Pancreas (tissue), 10 donors: ENCODE measurements at regions not wholly inside any gene's neighbourhood (a gene's known extent, or its start where the extent isn't known, plus 50 kb on each side); places are given as distances from the start of the nearest gene placed in this dataset.

Experiments used
- ATAC-seq, 4 donors: fragments of 200-7000 bp; cut with Tn5 transposase; one replicate each; pipeline versions ENCODE4 v1.8.0 to v1.9.1; 2020; ENCODE audit warnings: mild to moderate bottlenecking in 4 of 4, moderate library complexity in 4 of 4
- DNase-seq, 6 donors: peaks; one replicate each; pipeline ENCODE4 v3.0.0-alpha.2; 2020
- FAIRE-seq: peaks from 2 replicates; lab custom pipeline; 2012; peaks lifted over from hg19 to GRCh38; lab: Jason Lieb, UNC
- H3K27ac ChIP-seq, 4 donors: fragments of 200-600 bp; sonication (generic); 1 replicate in 3 of 4; 2 replicates in 1 of 4; pipeline versions ENCODE4 v1.5.0 to v1.8.0; 2020
- H3K27me3 ChIP-seq, 4 donors: fragments of 200-600 bp; one replicate each; pipeline ENCODE4 v1.8.0; 2021
- H3K36me3 ChIP-seq, 3 donors: fragments of 200-600 bp; sonication (generic) in 1 of 3; one replicate each; pipeline versions ENCODE4 v1.5.0 to v1.8.0; 2020 to 2021
- H3K4me1 ChIP-seq, 3 donors: fragments of 200-600 bp; one replicate each; pipeline ENCODE4 v1.8.0; 2021
- H3K4me3 ChIP-seq, 4 donors: fragments of 200-600 bp; sonication (generic) in 2 of 4; one replicate each; pipeline versions ENCODE4 v1.5.0 to v1.8.0; 2020 to 2021
- H3K9me3 ChIP-seq, 4 donors: fragments of 200-600 bp; one replicate each; pipeline ENCODE4 v1.8.0; 2021
- CTCF ChIP-seq, 4 donors: fragments of 200-600 bp; sonication (generic) in 3 of 4; IDR thresholded peaks; one replicate each; pipeline versions ENCODE4 v1.5.0 to v1.8.0; 2021; ENCODE audit warnings: antibody characterized with exemption in 4 of 4
- WGBS, 2 donors: extraction: QIAGEN DNeasy Blood & Tissue Kit; methylation state at CpG; one replicate each; pipeline ENCODE4 v1.1.7; 2013; 5-methylcytosine and 5-hydroxymethylcytosine counted together
- intact Hi-C, 3 donors: fragments of 100-400 bp; cut with DNase I; formaldehyde crosslinking; loops; one replicate each; pipeline versions ENCODE4 v1.11.1 to v1.14.2; 2022
- donor health status: healthy with polysubstance abuse.
- donor health status: DM: no; HTN: no; CAD: no; lungs with moderate emphysema.
- donor health status: DM: no; HTN: no; CAD: no.
- donor health status: control.
- donor health status: control.
- donor health status: Bipolar disorder and iron deficiency.
- donor health status: DM: yes; HTN: yes; CAD: no.
- donor health status: DM: no; HTN: no; CAD: no.
- donor health status: DM: no; HTN: no; CAD: no.
- donor health status: DM: yes; HTN: yes; CAD: no.

- H3K4me1 ChIP-seq: no peaks in the 10 kb centered on the region
- H3K36me3 ChIP-seq: no peaks in the 10 kb centered on the region
- 64 to 67% methylated on average over 7 of the region's 7 CpGs for WGBS, 2 donors
- H3K27me3 ChIP-seq: no peaks in the 10 kb centered on the region
- no peaks in the 10 kb centered on the region for H3K9me3 ChIP-seq
- intact Hi-C loops: no loop called here
- ATAC-seq: peak in 1 of 4 donors; percentile 19
- DNase-seq: no peak
- no peak overlapping the region for H3K4me3 ChIP-seq
- no peak for TF ChIP-seq CTCF (IDR thresholded peaks at IDR 0.05)
- no peak overlapping the region for H3K27ac ChIP-seq
- FAIRE-seq: no peak
Observed at GRCh38 chr9:93387791-93388190, 63.7 kb upstream of the FAM120A start.

GRCh38 chr9:93390953-93391515, 60.5 kb upstream of the FAM120A start:
- TF ChIP-seq CTCF (IDR thresholded peaks at IDR 0.05): no peak
- WGBS, 2 donors: 82 to 84% methylated on average over 9 of the region's 9 CpGs
- no peaks in the 10 kb centered on the region for H3K36me3 ChIP-seq
- ATAC-seq: no peak
- no peaks in the 10 kb centered on the region for H3K4me1 ChIP-seq
- FAIRE-seq: no peak
- H3K27me3 ChIP-seq: no peaks in the 10 kb centered on the region
- H3K4me3 ChIP-seq: no peak overlapping the region
- no peak for DNase-seq
- no peak overlapping the region for H3K27ac ChIP-seq
- H3K9me3 ChIP-seq: no peaks in the 10 kb centered on the region
- intact Hi-C loops: no loop called here

- no peak for FAIRE-seq
- 77 to 78% methylated on average over 6 of the region's 6 CpGs for WGBS, 2 donors
Observed at GRCh38 chr9:93391898-93392297, 59.6 kb upstream of the FAM120A start.

GRCh38 chr9:93392974-93393373, 58.5 kb upstream of the FAM120A start:
- H3K27me3 ChIP-seq: no peaks in the 10 kb centered on the region
- no peaks in the 10 kb centered on the region for H3K4me1 ChIP-seq
- DNase-seq: no peak
- no peak for FAIRE-seq
- H3K27ac ChIP-seq: no peak overlapping the region
- no peaks in the 10 kb centered on the region for H3K36me3 ChIP-seq
- no peak for TF ChIP-seq CTCF (IDR thresholded peaks at IDR 0.05)
- no peak for ATAC-seq
- H3K9me3 ChIP-seq: no peaks in the 10 kb centered on the region
- H3K4me3 ChIP-seq: no peak overlapping the region
- intact Hi-C loops: no loop called here
- 73% methylated on average over 10 of the region's 10 CpGs for WGBS, 2 donors

More at GRCh38 chr9:93391898-93392297, 59.6 kb upstream of the FAM120A start:
- Histone ChIP-seq H3K4me1 (no peaks in the 10 kb centered on the region), H3K27me3 (no peaks in the 10 kb centered on the region), H3K36me3 (no peaks in the 10 kb centered on the region), H3K9me3 (no peaks in the 10 kb centered on the region), H3K27ac (no peak overlapping the region), H3K4me3 (no peak overlapping the region)
- no peak for TF ChIP-seq CTCF (IDR thresholded peaks at IDR 0.05)
- no peak for ATAC-seq
- intact Hi-C loops: no loop called here
- no peak for DNase-seq
